Neural progenitor cell (in vitro differentiated cells): ENCODE measurements at regions not wholly inside any gene's neighbourhood (a gene's known extent, or its start where the extent isn't known, plus 50 kb on each side); places are given as distances from the start of the nearest gene placed in this dataset.
"Not testable (repeated sequence)": the region's sequence is repeated elsewhere in the genome, so short reads cannot be mapped to it uniquely, and the experiment has no call there.

Source experiments
- DNase-seq: peaks from one replicate; pipeline ENCODE4 v3.0.0-alpha.2; 2016; ENCODE audit warnings: low spot score
- H2AFZ ChIP-seq: fragments of 200-600 bp; sonication (generic); replicated peaks from 2 replicates; pipeline ENCODE4 v1.6.1; 2016; ENCODE audit warnings: antibody characterized with exemption
- H3F3A ChIP-seq: fragments of 200-600 bp; sonication (generic); 2 replicates; pipeline ENCODE4 v1.6.1; 2016; ENCODE audit warnings: antibody characterized with exemption, low read depth
- H3K27ac ChIP-seq: fragments of 200-600 bp; sonication (generic); 2 replicates; pipeline ENCODE4 v1.5.1; 2016; ENCODE audit warnings: mild to moderate bottlenecking
- H3K27me3 ChIP-seq: fragments of 200-600 bp; sonication (generic); 2 replicates; pipeline ENCODE4 v1.6.1; 2016; ENCODE audit warnings: mild to moderate bottlenecking, moderate library complexity
- H3K36me3 ChIP-seq: fragments of 200-600 bp; sonication (generic); 2 replicates; pipeline ENCODE4 v1.5.1; 2016
- H3K4me1 ChIP-seq: fragments of 200-600 bp; sonication (generic); 2 replicates; pipeline ENCODE4 v1.6.1; 2016; ENCODE audit warnings: mixed run types
- H3K4me2 ChIP-seq: fragments of 200-600 bp; sonication (generic); 2 replicates; pipeline ENCODE4 v1.6.1; 2016
- H3K4me3 ChIP-seq: fragments of 200-600 bp; sonication (generic); 2 replicates; pipeline ENCODE4 v1.5.1; 2016
- H3K79me2 ChIP-seq: fragments of 200-600 bp; sonication (generic); 2 replicates; pipeline ENCODE4 v1.6.1; 2016; ENCODE audit warnings: low read depth
- H3K9ac ChIP-seq: fragments of 200-600 bp; sonication (generic); 2 replicates; pipeline ENCODE4 v1.6.1; 2016
- H3K9me3 ChIP-seq: fragments of 200-600 bp; sonication (generic); 2 replicates; pipeline ENCODE4 v1.5.1; 2016; ENCODE audit warnings: low read depth
- H4K20me1 ChIP-seq: fragments of 200-600 bp; sonication (generic); 2 replicates; pipeline ENCODE4 v1.6.1; 2016; ENCODE audit warnings: low read depth
- H3K27ac Mint-ChIP-seq: 3 replicates; pipeline ENCODE4 v1.8.0; 2021; ENCODE audit warnings: mixed read lengths
- H3K27me3 Mint-ChIP-seq: 2 replicates; pipeline ENCODE4 v1.8.0; 2022; ENCODE audit warnings: low read depth, mild to moderate bottlenecking, inconsistent platforms, moderate library complexity, mixed read lengths; ENCODE audit not compliant: insufficient read depth
- H3K36me3 Mint-ChIP-seq: 3 replicates; pipeline ENCODE4 v1.8.0; 2021; ENCODE audit warnings: mixed read lengths
- H3K4me1 Mint-ChIP-seq: 3 replicates; pipeline ENCODE4 v1.8.0; 2021; ENCODE audit warnings: mixed read lengths
- H3K4me3 Mint-ChIP-seq: 3 replicates; pipeline ENCODE4 v1.8.0; 2021; ENCODE audit warnings: mild to moderate bottlenecking, moderate library complexity, mixed read lengths
- H3K9me3 Mint-ChIP-seq: 3 replicates; pipeline ENCODE4 v1.8.0; 2020; ENCODE audit warnings: mixed read lengths
- CTCF ChIP-seq: fragments of 200-600 bp; sonication (generic); IDR thresholded peaks from 2 replicates; pipeline ENCODE4 v1.5.1; 2017; ENCODE audit warnings: antibody characterized with exemption, mild to moderate bottlenecking
- EZH2 ChIP-seq: fragments of 200-600 bp; sonication (generic); IDR thresholded peaks from 2 replicates; pipeline ENCODE4 v1.6.1; 2017; ENCODE audit warnings: antibody characterized with exemption, mild to moderate bottlenecking, moderate library complexity
- EZH2phosphoT487 ChIP-seq: fragments of 200-600 bp; sonication (generic); IDR thresholded peaks from 2 replicates; pipeline ENCODE4 v1.6.1; 2017; ENCODE audit warnings: antibody characterized with exemption

GRCh38 chr3:176611703-176612102 is 585.6 kb downstream of the TBL1XR1 start:
- Mint-ChIP-seq H3K36me3 (no peaks in the 10 kb centered on the region), H3K4me3 (no peak overlapping the region), H3K27me3 (peaks cover 2% of the 10 kb centered on the region), H3K27ac (no peak overlapping the region), H3K4me1 (peaks cover 7% of the 10 kb centered on the region), H3K9me3 (no peaks in the 10 kb centered on the region)
- H3K4me3 ChIP-seq = no peak overlapping the region
- H3K36me3 ChIP-seq = no peaks in the 10 kb centered on the region
- no peaks in the 10 kb centered on the region for H3F3A ChIP-seq
- no peaks in the 10 kb centered on the region for H3K9me3 ChIP-seq
- no peak overlapping the region for H3K9ac ChIP-seq
- no peaks in the 10 kb centered on the region for H3K27me3 ChIP-seq
- H3K27ac ChIP-seq = no peak overlapping the region
- no peaks in the 10 kb centered on the region for H3K79me2 ChIP-seq
- no peak overlapping the region for H2AFZ ChIP-seq
- H3K4me2 ChIP-seq = no peak overlapping the region
- no peaks in the 10 kb centered on the region for H4K20me1 ChIP-seq
- DNase-seq = no peak
- TF ChIP-seq EZH2phosphoT487 (no peak), CTCF (no peak), EZH2 (no peak)
- no peaks in the 10 kb centered on the region for H3K4me1 ChIP-seq

- H3K27me3 ChIP-seq = no peaks in the 10 kb centered on the region
- no peaks in the 10 kb centered on the region for H3F3A ChIP-seq
- H3K36me3 ChIP-seq = no peaks in the 10 kb centered on the region
- no peak overlapping the region for H3K27ac ChIP-seq
- no peaks in the 10 kb centered on the region for H3K79me2 ChIP-seq
- H3K4me1 Mint-ChIP-seq = peaks cover 7% of the 10 kb centered on the region
- H4K20me1 ChIP-seq = no peaks in the 10 kb centered on the region
- H3K9me3 ChIP-seq = no peaks in the 10 kb centered on the region
- peaks cover 2% of the 10 kb centered on the region for H3K27me3 Mint-ChIP-seq
- TF ChIP-seq EZH2 (no peak), EZH2phosphoT487 (no peak), CTCF (no peak)
- H3K4me2 ChIP-seq = no peak overlapping the region
- H3K36me3 Mint-ChIP-seq = no peaks in the 10 kb centered on the region
- no peak for DNase-seq
- no peak overlapping the region for H3K27ac Mint-ChIP-seq
- peaks cover 2% of the 10 kb centered on the region for H3K9me3 Mint-ChIP-seq
- H3K4me3 Mint-ChIP-seq = no peak overlapping the region
- H3K4me3 ChIP-seq = no peak overlapping the region
- H2AFZ ChIP-seq = no peak overlapping the region
- no peaks in the 10 kb centered on the region for H3K4me1 ChIP-seq
- H3K9ac ChIP-seq = no peak overlapping the region
Measured at GRCh38 chr3:176609361-176609760, 587.9 kb downstream of the TBL1XR1 start.

GRCh38 chr3:176605553-176605952 is 591.7 kb downstream of the TBL1XR1 start:
- not testable (repeated sequence) for H3K27ac ChIP-seq, H3K4me2 ChIP-seq, H3K27me3 ChIP-seq, H3K36me3 ChIP-seq, H3K4me3 Mint-ChIP-seq, H3K9me3 ChIP-seq, H3K79me2 ChIP-seq, H3K36me3 Mint-ChIP-seq, H3K4me1 Mint-ChIP-seq, H3K27me3 Mint-ChIP-seq, H3F3A ChIP-seq, H3K27ac Mint-ChIP-seq, H3K9ac ChIP-seq, H3K4me1 ChIP-seq, DNase-seq, H3K9me3 Mint-ChIP-seq, H2AFZ ChIP-seq, H4K20me1 ChIP-seq, H3K4me3 ChIP-seq

- Histone ChIP-seq H3F3A (no peaks in the 10 kb centered on the region), H3K4me3 (no peak overlapping the region), H3K4me2 (no peak overlapping the region), H3K9ac (no peak overlapping the region), H3K4me1 (no peaks in the 10 kb centered on the region), H3K79me2 (no peaks in the 10 kb centered on the region), H4K20me1 (no peaks in the 10 kb centered on the region), H2AFZ (no peak overlapping the region), H3K27ac (no peak overlapping the region), H3K9me3 (no peaks in the 10 kb centered on the region), H3K27me3 (no peaks in the 10 kb centered on the region), H3K36me3 (no peaks in the 10 kb centered on the region)
- no peaks in the 10 kb centered on the region for H3K9me3 Mint-ChIP-seq
- H3K4me1 Mint-ChIP-seq = peaks cover 20% of the 10 kb centered on the region
- H3K36me3 Mint-ChIP-seq = no peaks in the 10 kb centered on the region
- H3K27ac Mint-ChIP-seq = no peak overlapping the region
- H3K4me3 Mint-ChIP-seq = no peak overlapping the region
- no peak for DNase-seq
- no peak for TF ChIP-seq EZH2
- no peak for TF ChIP-seq CTCF
- TF ChIP-seq EZH2phosphoT487 = no peak
- H3K27me3 Mint-ChIP-seq = peaks cover 2% of the 10 kb centered on the region
Measured at GRCh38 chr3:176595307-176595706, 602.0 kb downstream of the TBL1XR1 start.
